AG04450 (cell line): ENCODE measurements at regions not wholly inside any gene's neighbourhood (a gene's known extent, or its start where the extent isn't known, plus 50 kb on each side); places are given as distances from the start of the nearest gene placed in this dataset.

Experiments used
- CTCF ChIA-PET: fragments of 300-600, 350-600 bp; formaldehyde crosslinking; extraction: SDS; loops from one replicate; lab custom pipeline; 2022; ENCODE audit warnings: antibody characterized with exemption, inconsistent platforms; lab: Charles Lee
- POLR2A ChIA-PET: fragments of 350-600 bp; formaldehyde crosslinking; extraction: SDS; loops from one replicate; lab custom pipeline; 2021; ENCODE audit warnings: antibody characterized with exemption, inconsistent platforms; lab: Yijun Ruan, JAX
- DNase-seq: peaks from one replicate; pipeline ENCODE4 v3.0.0-alpha.2; 2011; ENCODE audit warnings: low read depth, low spot score
- H3K27ac ChIP-seq: one replicate; pipeline ENCODE4 v1.5.1; 2012; ENCODE audit warnings: low read depth, low read length, control low read depth
- H3K27me3 ChIP-seq: one replicate; pipeline ENCODE4 v1.6.0; 2012; ENCODE audit warnings: low read length; ENCODE audit not compliant: control insufficient read depth, insufficient read depth
- H3K4me3 ChIP-seq: 2 replicates; pipeline ENCODE4 v1.5.1; 2011; ENCODE audit warnings: mild to moderate bottlenecking, low read depth, low read length, control low read depth
- H3K9me3 ChIP-seq: 2 replicates; pipeline ENCODE4 v1.5.1; 2012; ENCODE audit warnings: low read length; ENCODE audit not compliant: control insufficient read depth, insufficient read depth
- CTCF ChIP-seq: IDR thresholded peaks from 2 replicates; pipeline ENCODE4 v1.5.1; 2011; ENCODE audit warnings: low read depth, low read length, control low read depth, inconsistent platforms

- POLR2A ChIA-PET: no interaction called here
Observed at GRCh38 chr13:34356686-34357434, 538.9 kb downstream of the RFC3 start.

GRCh38 chr13:34357435-34358232 lies 539.7 kb downstream of the RFC3 start:
- Histone ChIP-seq H3K27me3 (no peaks in the 10 kb centered on the region), H3K27ac (no peak overlapping the region), H3K9me3 (no peaks in the 10 kb centered on the region), H3K4me3 (no peak overlapping the region)
- CTCF ChIA-PET: interaction anchor here (1.5 kb wide), 1 partner anchor 53 kb away, joined by 3 read pairs; no protein-coding TSS in a partner anchor
- DNase-seq: peak; percentile 10
- 0 out of 2 replicates have a peak, but pooled peaks have one; percentile 4 for TF ChIP-seq CTCF
- POLR2A ChIA-PET: interaction anchor here (1.2 kb wide), 1 partner anchor 8 kb away, joined by 3 read pairs; no protein-coding TSS in a partner anchor

More at GRCh38 chr13:34356686-34357434, 538.9 kb downstream of the RFC3 start:
- Histone ChIP-seq H3K27ac (no peak overlapping the region), H3K9me3 (no peaks in the 10 kb centered on the region), H3K27me3 (no peaks in the 10 kb centered on the region), H3K4me3 (no peak overlapping the region)
- no peak for TF ChIP-seq CTCF
- CTCF ChIA-PET: no interaction called here
- no peak for DNase-seq

- H3K4me3 ChIP-seq: no peak overlapping the region
- DNase-seq: peak; percentile 38
- ChIA-PET CTCF (interaction anchor here (1.5 kb wide), 1 partner anchor 52 kb away, joined by 3 read pairs; no protein-coding TSS in a partner anchor), POLR2A (interaction anchor here (1.2 kb wide), 1 partner anchor 10 kb away, joined by 3 read pairs; no protein-coding TSS in a partner anchor)
- TF ChIP-seq CTCF: no peak
- H3K9me3 ChIP-seq: no peaks in the 10 kb centered on the region
- no peak overlapping the region for H3K27ac ChIP-seq
- H3K27me3 ChIP-seq: no peaks in the 10 kb centered on the region
Observed at GRCh38 chr13:34358811-34359513, 541.0 kb downstream of the RFC3 start.

GRCh38 chr13:34360702-34361101 lies 542.8 kb downstream of the RFC3 start:
- H3K27ac ChIP-seq: no peak overlapping the region
- DNase-seq: no peak
- no peak for TF ChIP-seq CTCF
- H3K4me3 ChIP-seq: no peak overlapping the region
- POLR2A ChIA-PET: interaction anchor here (0.6 kb wide), 1 partner anchor 302 kb away, joined by 3 read pairs; no protein-coding TSS in a partner anchor
- H3K27me3 ChIP-seq: no peaks in the 10 kb centered on the region
- H3K9me3 ChIP-seq: no peaks in the 10 kb centered on the region
- CTCF ChIA-PET: interaction anchor here (1.0 kb wide), 1 partner anchor 428 kb away, joined by 3 read pairs; no protein-coding TSS in a partner anchor
